Liver (tissue), 2 donors: ENCODE measurements at regions not wholly inside any gene's neighbourhood (a gene's known extent, or its start where the extent isn't known, plus 50 kb on each side); places are given as distances from the start of the nearest gene placed in this dataset.

Experiments used
- TF ChIP-seq, protein P1 (sequence below): fragments of 150-350 bp; IDR thresholded peaks from 2 replicates; pipeline ENCODE4 v1.5.1; 2017; ENCODE audit warnings: improper control_type of control experiment, low read depth, low read length; ENCODE audit not compliant: missing input control
- TF ChIP-seq, protein P2 (sequence below): IDR thresholded peaks from 2 replicates; pipeline ENCODE4 v1.6.1; 2016; ENCODE audit warnings: antibody characterized with exemption
- donor health status: healthy.

GRCh38 chr9:109981091-109981490 lies 201.1 kb downstream of the PALM2AKAP2 start:
- TF ChIP-seq, protein P1, sequence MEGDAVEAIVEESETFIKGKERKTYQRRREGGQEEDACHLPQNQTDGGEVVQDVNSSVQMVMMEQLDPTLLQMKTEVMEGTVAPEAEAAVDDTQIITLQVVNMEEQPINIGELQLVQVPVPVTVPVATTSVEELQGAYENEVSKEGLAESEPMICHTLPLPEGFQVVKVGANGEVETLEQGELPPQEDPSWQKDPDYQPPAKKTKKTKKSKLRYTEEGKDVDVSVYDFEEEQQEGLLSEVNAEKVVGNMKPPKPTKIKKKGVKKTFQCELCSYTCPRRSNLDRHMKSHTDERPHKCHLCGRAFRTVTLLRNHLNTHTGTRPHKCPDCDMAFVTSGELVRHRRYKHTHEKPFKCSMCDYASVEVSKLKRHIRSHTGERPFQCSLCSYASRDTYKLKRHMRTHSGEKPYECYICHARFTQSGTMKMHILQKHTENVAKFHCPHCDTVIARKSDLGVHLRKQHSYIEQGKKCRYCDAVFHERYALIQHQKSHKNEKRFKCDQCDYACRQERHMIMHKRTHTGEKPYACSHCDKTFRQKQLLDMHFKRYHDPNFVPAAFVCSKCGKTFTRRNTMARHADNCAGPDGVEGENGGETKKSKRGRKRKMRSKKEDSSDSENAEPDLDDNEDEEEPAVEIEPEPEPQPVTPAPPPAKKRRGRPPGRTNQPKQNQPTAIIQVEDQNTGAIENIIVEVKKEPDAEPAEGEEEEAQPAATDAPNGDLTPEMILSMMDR: no peak
- TF ChIP-seq, protein P2, sequence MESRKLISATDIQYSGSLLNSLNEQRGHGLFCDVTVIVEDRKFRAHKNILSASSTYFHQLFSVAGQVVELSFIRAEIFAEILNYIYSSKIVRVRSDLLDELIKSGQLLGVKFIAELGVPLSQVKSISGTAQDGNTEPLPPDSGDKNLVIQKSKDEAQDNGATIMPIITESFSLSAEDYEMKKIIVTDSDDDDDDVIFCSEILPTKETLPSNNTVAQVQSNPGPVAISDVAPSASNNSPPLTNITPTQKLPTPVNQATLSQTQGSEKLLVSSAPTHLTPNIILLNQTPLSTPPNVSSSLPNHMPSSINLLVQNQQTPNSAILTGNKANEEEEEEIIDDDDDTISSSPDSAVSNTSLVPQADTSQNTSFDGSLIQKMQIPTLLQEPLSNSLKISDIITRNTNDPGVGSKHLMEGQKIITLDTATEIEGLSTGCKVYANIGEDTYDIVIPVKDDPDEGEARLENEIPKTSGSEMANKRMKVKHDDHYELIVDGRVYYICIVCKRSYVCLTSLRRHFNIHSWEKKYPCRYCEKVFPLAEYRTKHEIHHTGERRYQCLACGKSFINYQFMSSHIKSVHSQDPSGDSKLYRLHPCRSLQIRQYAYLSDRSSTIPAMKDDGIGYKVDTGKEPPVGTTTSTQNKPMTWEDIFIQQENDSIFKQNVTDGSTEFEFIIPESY: no peak
